Myocyte (in vitro differentiated cells): ENCODE measurements at regions not wholly inside any gene's neighbourhood (a gene's known extent, or its start where the extent isn't known, plus 50 kb on each side); places are given as distances from the start of the nearest gene placed in this dataset.
"Not testable (repeated sequence)": the region's sequence is repeated elsewhere in the genome, so short reads cannot be mapped to it uniquely, and the experiment has no call there.

Experiments
- DNase-seq: peaks from one replicate; pipeline ENCODE4 v3.0.0-alpha.2; 2012; ENCODE audit warnings: low read depth

DNA sequence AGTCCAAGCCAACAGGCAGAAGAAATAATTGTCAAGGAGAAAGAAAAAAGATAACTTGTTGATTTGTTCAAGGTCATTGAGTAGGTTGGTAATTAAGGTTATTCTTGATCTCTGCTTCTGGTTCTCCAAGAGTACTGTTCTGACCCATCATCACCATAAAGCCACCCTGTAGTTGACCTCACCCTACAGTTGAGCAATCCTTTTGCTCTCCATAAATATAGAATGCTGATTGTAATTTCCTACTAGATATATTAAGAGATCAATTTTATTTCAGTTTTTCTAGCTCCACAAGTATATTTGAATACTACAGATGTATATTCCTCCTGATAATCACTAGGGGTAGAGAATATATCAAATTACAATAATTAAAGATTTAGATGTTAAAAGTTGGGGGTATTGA is 350.5 kb upstream of the PDE3A start:
- no peak for DNase-seq

DNA sequence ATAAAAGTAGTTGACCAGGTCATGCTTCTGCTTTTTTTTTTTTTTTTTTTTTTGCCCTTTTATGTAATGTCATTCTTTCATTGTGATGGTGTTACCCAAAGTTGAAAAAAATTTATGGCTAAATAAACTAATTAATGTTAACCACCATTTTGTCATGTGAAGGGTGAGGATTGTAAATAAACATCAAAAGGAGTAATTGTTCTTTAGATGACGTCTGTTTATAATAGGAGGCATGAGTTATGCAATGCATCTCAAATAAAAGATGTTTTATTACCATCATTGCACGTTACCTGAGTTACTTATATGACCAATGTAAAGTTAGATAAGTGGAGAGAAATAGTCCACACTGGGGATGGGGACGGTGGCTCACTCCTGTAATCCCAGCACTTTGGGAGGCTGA is 349.9 kb upstream of the PDE3A start:
- no peak for DNase-seq

DNA sequence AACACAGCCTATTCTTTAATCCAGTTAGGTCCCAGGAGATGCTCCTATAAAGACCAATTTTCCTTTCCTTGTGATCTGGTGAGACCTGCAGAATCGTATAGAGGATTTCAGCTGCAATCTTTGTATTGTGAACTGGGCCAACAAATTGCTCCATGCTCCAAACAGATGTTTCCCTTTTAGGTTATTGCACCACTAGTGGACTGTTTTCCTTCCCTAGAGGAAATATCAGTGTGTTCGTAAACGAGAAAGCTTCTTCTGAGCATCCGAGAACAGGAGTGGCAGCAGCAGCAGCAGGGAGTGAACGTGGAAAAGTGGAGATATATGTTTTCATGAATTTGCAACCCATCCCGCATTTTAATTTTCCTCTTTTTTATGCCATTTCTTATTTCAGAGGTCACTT is 344.1 kb upstream of the PDE3A start:
- DNase-seq = no peak

DNA sequence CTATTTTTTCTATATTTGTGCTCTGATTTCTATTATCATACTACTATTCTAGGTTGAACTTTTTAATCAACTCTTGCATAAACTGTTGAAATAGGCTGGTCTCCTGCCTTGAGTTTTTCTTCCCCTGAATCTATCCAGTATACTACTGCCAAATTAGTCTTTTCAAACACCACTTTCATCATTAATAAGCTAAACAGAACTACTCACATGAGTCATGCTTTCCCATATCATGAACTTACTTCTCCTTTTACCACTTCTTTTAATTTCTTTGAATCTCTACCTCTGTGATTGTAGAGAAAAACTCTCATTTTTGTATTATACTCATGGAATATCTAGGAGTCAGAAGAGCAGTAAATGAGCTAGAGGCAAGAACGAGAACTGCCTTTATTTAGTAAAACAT is 340.3 kb upstream of the PDE3A start:
- DNase-seq = no peak

DNA sequence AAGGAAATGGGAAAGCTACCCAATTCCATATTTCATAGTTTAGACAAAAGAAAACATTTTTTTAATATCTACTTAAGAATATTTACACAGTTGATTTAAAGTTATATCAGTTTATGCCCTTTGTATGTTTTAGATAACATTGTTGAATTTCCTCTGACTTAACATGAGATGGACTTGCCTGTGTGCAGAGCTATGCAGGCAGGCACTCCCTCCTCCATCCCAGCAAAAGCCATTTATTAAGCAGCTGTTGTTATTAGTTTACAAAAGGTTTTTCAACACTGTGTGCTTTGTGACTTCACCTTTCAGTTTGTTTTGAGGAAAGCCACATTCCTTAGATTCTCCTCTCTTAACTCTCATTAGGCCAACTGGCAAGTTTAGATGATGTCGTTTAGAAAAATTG is 337.5 kb upstream of the PDE3A start:
- DNase-seq = no peak

DNA sequence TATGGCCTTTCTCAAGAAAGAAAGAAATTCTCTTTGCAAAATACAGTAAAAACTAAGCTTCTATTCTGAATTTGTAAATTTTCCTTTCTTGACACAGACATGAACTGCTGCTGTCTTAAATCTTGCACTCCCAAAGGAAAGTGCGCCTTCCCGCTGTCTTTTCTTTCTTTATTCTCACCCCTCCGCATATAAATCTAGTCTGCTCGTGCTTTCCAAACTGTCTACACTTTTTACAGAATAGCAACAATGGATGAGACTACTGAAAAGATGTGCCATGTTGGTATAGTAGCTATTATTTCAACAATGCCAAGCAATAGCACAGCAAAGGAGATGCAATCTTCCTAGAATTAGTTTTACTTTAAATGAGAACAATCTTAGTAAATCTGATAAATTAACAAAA is 328.8 kb upstream of the PDE3A start:
- DNase-seq = no peak

DNA sequence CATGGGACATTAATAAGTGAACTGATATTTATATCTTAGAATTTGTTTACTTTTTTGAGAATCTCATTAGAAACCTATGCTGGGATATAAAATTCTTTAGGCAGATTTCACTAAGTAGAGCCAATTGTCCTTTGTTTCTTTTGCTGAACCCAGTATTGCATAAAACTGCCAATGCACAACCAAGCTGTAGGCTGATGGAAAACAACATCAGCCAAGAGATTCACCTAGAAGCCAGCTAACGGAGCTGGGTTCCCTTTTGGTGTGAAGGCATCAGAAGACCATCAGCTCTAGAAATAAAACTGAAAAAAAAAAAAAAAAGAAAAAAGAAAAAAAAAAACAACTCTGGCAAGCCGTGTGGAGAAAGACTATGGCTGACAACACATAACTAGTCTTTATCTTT is 328.2 kb upstream of the PDE3A start:
- no peak for DNase-seq

DNA sequence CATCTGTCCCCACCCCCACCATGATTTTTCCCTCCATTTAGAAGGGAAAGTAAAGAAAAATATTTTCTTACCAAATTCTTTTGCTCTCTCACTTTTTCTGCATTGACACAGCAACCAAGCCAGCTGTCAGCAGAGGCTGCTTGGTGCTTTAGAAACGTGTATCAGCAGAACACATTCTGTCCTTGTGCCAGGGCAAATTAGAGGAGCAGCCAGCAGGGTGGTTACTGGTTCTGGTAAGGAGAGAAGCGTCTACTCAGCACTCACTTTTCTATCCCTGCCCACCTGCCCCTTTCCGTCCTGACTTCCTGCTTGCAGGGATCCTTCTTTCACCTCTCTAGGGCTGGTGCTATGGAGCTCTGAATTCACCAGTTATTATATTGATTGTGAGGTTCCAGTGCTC is 327.5 kb upstream of the PDE3A start:
- peak; percentile 55 for DNase-seq

DNA sequence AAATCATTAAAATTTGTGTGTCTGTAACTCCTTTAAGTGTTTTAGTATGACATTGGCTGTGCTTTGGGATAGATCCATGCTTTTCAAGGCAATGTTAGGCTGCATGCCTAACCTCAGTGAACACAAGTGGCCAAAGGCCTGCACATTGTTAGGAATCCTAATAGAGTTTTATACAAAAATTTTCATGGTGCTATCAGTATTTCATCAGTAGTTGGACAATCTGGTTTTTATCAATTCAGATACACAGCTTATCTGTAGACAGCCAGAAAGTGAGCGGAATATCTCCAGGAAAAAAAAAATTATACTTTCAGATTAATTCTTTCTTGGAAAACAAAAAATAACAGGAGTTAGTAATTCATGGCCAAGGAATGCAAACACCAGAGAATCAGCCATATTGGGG is 324.0 kb upstream of the PDE3A start:
- no peak for DNase-seq

DNA sequence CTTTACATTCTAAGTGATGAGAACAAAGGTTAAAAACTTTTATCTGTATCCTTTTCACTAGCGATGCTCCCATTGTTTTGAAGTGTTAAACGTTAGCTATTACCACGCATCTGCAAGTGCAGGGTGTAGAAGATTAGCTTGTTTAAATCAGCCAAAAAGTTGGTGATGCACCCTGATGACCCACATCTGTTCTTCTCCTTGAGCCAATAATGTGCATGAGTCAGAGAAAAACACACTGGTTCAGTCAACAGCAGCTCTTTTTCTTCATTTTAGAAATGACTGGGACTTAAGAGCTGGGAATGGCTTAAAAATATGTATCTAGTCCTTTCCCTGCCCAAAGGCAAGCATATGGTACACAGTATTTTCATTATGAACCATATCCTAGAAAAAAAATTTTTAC is 323.5 kb upstream of the PDE3A start:
- DNase-seq = peak; percentile 19

DNA sequence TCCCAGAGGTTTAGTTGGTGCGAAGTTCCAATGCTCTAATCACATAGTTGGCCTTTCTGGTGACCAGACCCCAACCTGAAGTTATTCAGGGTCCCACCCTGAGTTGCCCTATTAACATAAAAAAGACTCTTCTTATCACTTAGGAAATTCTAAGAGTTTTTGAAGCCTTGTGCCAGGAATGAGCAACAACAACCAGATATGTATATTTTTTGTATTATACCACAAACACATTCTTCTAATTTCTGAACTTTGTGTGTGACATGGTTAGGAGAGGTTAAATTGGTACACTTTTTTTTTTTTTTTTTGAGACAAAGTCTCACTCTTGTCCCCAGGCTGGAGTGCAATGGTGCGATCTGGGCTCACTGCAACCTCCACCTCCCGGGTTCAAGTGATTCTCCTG is 320.4 kb upstream of the PDE3A start:
- DNase-seq = no peak

DNA sequence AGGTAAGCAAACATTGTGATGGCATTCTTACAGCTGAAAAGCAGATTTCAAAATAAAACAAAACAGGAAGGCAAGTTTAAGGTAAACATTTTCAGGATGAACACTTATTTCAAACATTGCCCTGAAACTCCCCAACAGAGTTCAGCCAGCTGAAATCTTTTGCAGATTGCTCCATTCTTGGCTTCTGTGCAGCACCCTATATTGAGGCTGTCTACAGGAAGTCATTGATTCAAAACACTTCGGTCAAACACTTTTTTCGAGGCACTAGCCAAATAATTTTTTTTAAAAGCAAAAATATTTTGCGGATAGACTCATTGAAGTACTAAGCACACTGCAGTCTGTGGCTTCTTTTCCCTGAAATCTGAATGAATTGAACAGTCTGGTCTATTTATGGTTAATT is 318.1 kb upstream of the PDE3A start:
- DNase-seq = no peak

DNA sequence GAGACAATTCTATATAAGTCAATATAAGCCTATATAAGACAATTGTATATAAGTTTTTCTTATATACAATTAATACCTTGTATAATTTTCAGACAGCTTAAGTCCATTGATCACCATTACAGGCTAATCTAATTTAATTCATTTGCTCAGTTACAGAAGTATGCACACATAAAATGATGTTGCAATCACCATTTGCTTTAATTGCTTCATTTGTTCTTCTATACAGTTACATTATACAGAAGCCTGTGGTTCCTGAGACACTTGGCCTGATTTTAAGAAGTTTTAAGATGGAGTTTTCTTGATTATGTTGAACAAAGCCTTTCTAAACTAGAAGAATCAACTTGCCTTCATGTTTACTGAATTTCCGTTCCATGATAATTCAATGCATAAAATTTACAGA is 314.6 kb upstream of the PDE3A start:
- no peak for DNase-seq

DNA sequence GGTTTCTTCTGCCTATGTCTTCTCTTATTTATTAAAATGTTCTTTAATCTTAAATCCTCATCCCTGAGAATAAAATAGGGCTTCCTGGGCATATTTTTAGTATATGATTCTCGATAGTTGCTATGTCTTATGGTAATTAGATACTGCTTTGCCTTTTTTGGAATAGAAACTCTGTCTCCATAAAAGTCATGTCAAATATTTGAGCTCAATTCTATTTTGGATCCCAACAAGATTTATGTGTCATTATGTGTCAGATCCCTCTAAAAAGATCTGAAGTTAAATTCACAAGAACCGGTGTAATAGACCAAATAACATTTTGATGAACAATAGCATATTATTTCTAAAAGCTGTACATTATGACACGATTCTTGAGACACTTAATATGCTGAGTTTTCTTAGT is 312.5 kb upstream of the PDE3A start:
- peak; percentile 3 for DNase-seq

DNA sequence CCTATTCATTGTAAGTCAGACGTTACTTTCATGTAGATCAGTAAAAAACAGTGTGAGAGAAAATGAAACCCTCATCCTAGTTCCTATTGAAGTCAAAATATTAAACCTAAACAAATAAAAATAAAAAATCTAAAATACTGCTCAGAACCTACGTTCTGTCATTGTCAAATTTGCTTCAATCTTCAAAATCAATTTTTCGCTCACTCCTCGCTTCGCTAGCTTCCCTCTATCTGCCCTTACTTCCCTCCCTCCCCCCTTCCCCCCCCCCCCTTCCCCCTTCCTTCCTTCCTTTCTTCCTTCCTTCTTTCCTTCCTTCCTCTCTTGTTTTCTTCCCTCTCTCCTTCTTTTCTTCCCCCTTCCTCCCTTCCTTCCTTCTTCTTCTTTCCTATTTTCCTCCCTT is 310.9 kb upstream of the PDE3A start:
- DNase-seq = no peak

DNA sequence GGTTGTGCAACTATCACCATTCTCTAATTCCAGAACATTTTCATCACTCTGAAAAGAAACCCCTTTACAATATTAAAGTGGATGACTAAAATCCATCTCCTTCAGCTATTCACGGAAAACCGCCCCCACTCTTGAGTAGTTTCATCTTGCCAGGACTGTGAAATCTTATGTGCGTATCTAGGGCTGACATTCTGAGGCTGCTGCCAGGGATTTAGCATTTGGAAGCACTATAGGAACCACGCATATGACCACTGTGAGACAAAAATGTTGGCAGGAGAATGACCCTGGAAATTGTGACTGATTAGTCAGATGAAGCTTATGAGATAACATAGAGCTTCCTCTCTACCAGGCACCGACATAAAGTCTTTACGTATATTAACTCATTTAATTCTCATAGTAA is 305.2 kb upstream of the PDE3A start:
- DNase-seq = no peak

DNA sequence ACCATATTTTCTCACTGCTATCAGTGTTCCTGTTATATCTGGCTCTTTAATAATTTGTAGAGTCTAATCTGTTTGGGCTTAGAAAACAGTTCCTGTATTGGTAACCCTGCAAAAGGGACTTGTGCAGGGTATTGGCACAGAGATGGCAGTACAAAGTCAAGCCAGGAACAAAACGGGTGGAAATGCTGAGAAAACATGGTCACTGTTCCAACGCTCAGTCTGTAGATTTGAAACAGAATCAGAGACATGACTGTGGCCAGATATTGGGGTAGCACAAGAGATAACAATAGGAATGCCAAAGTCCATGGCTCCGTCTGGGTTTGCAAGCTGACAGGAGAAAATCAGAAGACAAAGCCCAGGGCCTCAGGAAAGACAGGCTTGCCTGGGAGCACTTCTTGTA is 290.7 kb upstream of the PDE3A start:
- DNase-seq = no peak

DNA sequence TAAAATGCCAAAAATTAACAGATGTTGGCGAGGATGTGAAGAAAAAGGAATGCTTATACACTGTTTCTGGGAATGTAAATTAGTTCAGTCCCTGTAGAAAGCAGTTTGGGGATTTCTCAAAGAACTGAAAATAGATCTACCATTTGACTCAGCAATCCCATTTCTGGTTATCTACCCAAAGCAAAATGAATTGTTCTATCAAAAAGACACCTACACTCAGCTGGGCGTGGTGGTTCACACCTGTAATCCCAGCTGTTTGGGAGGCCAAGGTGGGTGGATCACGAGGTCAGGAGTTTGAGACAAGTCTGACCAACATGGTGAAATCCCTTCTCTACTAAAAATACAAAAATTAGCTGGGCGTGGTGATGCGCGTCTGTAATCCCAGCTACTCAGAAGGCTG is 279.3 kb upstream of the PDE3A start:
- no peak for DNase-seq

DNA sequence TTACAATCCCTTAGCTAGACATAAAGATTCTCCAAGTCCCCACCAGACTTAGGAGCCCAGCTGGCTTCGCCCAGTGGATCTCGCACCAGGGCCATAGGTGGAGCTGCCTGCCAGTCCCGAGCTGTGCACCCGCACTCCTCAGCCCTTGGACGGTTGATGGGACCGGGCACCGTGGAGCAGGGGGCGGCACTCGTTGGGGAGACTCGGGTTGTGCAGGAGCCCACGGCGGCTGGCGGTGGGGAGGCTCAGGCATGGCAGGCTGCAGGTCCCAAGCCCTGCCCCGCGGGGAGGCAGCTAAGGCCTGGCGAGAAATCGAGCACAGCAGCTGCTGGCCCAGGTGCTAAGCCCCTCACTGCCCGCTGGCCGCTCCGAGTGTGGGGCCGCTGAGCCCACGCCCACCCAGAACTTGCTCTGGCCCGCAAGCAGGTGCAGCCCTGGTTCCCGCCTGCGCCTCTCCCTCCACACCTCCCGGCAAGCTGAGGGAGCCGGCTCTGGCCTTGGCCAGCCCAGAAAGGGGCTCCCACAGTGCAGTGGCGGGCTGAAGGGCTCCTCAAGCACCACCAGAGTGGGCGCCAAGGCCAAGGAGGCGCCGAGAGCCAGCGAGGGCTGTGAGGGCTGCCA is 275.0 kb upstream of the PDE3A start:
- DNase-seq = not testable (repeated sequence)

DNA sequence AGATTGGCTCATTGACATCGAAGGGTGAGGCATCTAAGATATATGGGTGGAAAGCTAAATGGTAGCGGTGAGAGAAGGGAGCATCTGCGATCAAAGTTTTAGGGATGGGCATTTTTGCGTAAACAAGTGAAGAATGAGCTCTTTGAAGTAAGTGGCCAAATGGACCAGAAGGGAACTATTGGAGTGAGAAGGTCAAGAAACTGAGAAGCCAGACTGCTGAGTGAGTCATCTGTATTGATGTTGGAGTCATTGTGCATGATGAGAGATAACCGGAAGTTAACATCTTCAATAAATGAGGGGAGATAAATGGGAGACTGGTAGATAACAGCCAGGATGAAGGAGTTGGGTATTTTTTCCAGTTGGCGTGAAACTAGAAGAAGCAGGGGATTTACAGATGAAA is 271.9 kb upstream of the PDE3A start:
- no peak for DNase-seq

DNA sequence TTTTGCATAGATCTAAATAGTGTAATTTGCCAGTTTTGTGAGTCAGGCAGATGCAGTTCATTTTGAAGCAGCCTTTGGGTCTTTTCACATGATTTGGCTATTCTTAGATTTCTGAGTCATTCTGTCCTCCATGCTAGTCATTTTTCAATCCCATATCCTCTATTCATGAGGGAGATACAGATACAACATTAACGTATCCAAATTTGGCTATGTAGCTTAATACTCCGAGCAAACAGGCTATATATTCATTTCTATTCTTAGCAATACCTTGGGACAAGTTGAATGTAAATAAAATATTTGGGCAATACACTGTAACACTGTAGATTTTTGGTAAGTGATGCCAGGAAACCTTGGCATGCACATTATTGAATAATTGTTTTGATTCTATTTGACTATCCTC is 270.7 kb upstream of the PDE3A start:
- peak; percentile 26 for DNase-seq

DNA sequence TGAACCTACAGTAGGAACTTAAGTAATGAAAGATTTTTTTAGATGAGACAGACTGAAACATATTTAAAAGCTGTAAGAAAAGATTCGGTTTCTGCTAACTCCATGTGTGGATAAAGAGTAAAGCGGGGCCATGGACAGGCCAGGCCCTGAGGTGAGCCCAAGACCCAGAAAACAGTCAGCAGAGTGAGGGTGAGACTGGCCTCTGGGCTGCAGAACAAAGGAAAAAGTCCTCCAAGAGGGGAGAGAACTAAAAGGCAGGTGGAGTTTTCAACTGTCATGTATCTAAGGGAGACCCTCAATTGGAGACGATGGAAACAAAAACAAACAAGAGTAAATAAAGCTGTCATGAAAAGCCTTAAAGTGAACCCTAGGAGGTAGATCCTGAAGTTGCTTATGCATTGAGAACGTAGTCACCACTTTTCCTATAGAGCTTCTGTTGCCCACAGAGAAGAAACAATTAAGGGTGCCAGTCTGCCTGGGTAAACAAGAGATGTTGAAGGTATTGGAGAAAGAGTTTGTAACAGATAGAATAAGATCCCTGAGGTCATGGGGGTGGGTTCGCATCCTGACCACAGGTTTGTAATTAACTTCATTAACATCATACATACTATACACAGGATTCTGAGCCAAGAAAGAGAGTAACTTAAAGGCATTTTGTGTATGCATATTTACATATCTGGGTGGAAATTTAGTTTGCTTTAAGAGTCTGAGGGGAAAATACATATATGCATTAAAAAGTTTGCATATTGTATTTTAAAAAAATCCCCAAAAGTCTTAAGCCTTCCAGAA is 268.7 kb upstream of the PDE3A start:
- DNase-seq = no peak

DNA sequence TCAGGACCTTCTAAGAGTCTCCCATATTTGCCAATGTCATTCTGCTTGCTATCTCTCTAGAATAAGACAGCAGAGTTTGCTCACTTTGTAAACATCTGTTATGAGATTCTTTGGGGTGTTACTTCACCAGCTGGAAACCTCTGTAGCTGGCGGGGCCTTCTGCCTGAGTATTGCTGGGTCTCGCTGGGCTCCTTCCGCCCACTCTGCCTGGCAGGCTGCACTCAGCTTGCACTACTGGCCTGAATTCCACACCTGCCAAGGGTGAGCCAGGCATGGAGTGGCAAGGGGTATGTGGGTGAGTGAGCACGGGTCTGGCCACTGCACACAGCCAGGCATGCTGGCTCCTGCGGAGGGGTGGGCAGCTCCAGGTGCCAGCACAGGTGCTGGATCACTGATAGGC is 267.3 kb upstream of the PDE3A start:
- DNase-seq = peak; percentile 3
